ENCODE measurements at regions not wholly inside any gene's neighbourhood (a gene's known extent, or its start where the extent isn't known, plus 50 kb on each side); places are given as distances from the start of the nearest gene placed in this dataset.

GRCh38 chr4:3677748-3678070 lies 88.5 kb upstream of the ADRA2C start:
- Histone ChIP-seq H3K4me2 (ENCODE audit: low read depth, low read length, poor library complexity, severe bottlenecking) (no peak overlapping the region), H3K27me3 (ENCODE audit: low read length) (no peaks in the 10 kb centered on the region; the same call in 1 of the 2 replicates), H3K9me3 (ENCODE audit: insufficient read depth, low read length) (no peaks in the 10 kb centered on the region; the same call in 1 of the 2 replicates), H3K79me2 (ENCODE audit: insufficient read depth, low read length) (no peaks in the 10 kb centered on the region), H3F3A (ENCODE audit: insufficient read depth) (no peaks in the 10 kb centered on the region), H2AFZ (ENCODE audit: low read depth, low read length, severe bottlenecking) (no peak overlapping the region), H3K4me3 (ENCODE audit: insufficient read depth, low read length, poor library complexity, severe bottlenecking) (no peak overlapping the region), H3K9ac (ENCODE audit: low read length) (no peak overlapping the region), H3K9me2 (replicated peaks; ENCODE audit: insufficient read depth, low read length) (no peaks in the 10 kb centered on the region), H4K20me1 (ENCODE audit: low read depth, low read length) (no peaks in the 10 kb centered on the region), H3K36me3 (ENCODE audit: low read length) (no peaks in the 10 kb centered on the region), H3K27ac (ENCODE audit: low read depth, low read length) (no peak overlapping the region)
- TF ChIP-seq CTCF (IDR thresholded peaks at IDR 0.05; ENCODE audit: insufficient read depth, low read length, poor library complexity, severe bottlenecking) (no peak), EZH2phosphoT487 (conservative IDR thresholded peaks at IDR 0.05; ENCODE audit: low read length) (no peak)

DNA sequence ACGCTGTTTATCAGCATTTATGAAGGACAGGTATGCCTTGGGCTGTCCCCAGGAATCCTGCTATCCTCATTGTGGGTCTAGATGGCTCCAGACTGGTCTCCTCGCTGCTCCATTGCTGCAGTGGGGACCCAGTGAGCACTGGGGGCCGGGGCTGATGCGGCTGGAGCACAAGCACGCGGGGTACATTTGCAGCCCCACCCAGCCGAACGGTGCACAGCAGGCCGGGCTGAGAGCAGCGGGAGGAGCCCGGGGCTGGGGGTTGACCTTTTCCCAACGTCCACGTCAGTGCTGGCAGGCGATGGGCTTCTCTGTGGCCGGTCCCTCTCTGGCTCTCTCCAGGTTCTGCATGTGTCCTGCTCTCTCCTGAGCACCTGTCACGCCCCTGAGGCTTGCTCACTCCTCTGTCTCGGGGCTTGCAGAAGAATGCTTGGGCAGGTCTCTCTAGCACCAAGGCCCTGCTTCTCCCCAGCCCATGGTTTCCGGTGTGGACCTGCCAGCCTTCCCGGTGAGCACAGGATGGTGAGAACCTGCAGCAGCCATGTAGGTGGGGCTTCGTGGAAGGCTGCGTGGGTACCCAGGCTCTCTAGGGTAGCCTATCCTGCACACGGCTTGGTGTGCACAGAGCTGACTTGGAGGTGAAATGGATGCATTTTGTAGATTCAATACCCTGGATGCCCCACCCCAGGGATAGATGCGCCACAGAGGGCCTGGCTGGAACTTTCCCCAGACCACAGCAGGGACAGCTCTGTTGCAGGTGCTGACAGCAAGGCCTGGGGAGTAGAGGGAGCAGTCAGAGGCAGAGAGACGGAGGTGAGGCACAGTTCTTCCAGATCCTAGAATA lies 89.1 kb upstream of the ADRA2C start:
- H3K27me3 ChIP-seq (ENCODE audit: low read length) = no peaks in the 10 kb centered on the region; the same call in 1 of the 2 replicates
- H3K27ac ChIP-seq (ENCODE audit: low read depth, low read length) = no peak overlapping the region
- no peaks in the 10 kb centered on the region for H3K79me2 ChIP-seq (ENCODE audit: insufficient read depth, low read length)
- no peak overlapping the region for H3K9ac ChIP-seq (ENCODE audit: low read length)
- no peaks in the 10 kb centered on the region for H4K20me1 ChIP-seq (ENCODE audit: low read depth, low read length)
- H3K9me2 ChIP-seq (replicated peaks; ENCODE audit: insufficient read depth, low read length) = no peaks in the 10 kb centered on the region
- no peaks in the 10 kb centered on the region for H3K36me3 ChIP-seq (ENCODE audit: low read length)
- no peak overlapping the region for H3K4me2 ChIP-seq (ENCODE audit: low read depth, low read length, poor library complexity, severe bottlenecking)
- no peaks in the 10 kb centered on the region for H3F3A ChIP-seq (ENCODE audit: insufficient read depth)
- H3K9me3 ChIP-seq (ENCODE audit: insufficient read depth, low read length) = no peaks in the 10 kb centered on the region; the same call in 1 of the 2 replicates
- no peak overlapping the region for H2AFZ ChIP-seq (ENCODE audit: low read depth, low read length, severe bottlenecking)
- TF ChIP-seq CTCF (IDR thresholded peaks at IDR 0.05; ENCODE audit: insufficient read depth, low read length, poor library complexity, severe bottlenecking) (no peak), EZH2phosphoT487 (conservative IDR thresholded peaks at IDR 0.05; ENCODE audit: low read length) (no peak)
- H3K4me3 ChIP-seq (ENCODE audit: insufficient read depth, low read length, poor library complexity, severe bottlenecking) = no peak overlapping the region

- Histone ChIP-seq H3K9me3 (ENCODE audit: insufficient read depth, low read length) (no peaks in the 10 kb centered on the region; the same call in 1 of the 2 replicates), H3K27me3 (ENCODE audit: low read length) (no peaks in the 10 kb centered on the region; the same call in 1 of the 2 replicates), H3K79me2 (ENCODE audit: insufficient read depth, low read length) (no peaks in the 10 kb centered on the region), H3K4me3 (ENCODE audit: insufficient read depth, low read length, poor library complexity, severe bottlenecking) (no peak overlapping the region), H3F3A (ENCODE audit: insufficient read depth) (no peaks in the 10 kb centered on the region), H3K4me2 (ENCODE audit: low read depth, low read length, poor library complexity, severe bottlenecking) (no peak overlapping the region), H3K9ac (ENCODE audit: low read length) (no peak overlapping the region), H3K27ac (ENCODE audit: low read depth, low read length) (no peak overlapping the region), H4K20me1 (ENCODE audit: low read depth, low read length) (no peaks in the 10 kb centered on the region), H3K9me2 (replicated peaks; ENCODE audit: insufficient read depth, low read length) (no peaks in the 10 kb centered on the region), H2AFZ (ENCODE audit: low read depth, low read length, severe bottlenecking) (no peak overlapping the region), H3K36me3 (ENCODE audit: low read length) (no peaks in the 10 kb centered on the region)
- TF ChIP-seq CTCF (IDR thresholded peaks at IDR 0.05; ENCODE audit: insufficient read depth, low read length, poor library complexity, severe bottlenecking) (no peak), EZH2phosphoT487 (conservative IDR thresholded peaks at IDR 0.05; ENCODE audit: low read length) (no peak)
Measured at GRCh38 chr4:3676196-3676595, 90.0 kb upstream of the ADRA2C start.

Data from SU-DHL-6 (cell line).